NCI-H82 (cell line): ENCODE measurements at regions not wholly inside any gene's neighbourhood (a gene's known extent, or its start where the extent isn't known, plus 50 kb on each side); places are given as distances from the start of the nearest gene placed in this dataset.

Experiments
- DNase-seq: peaks from one replicate; lab custom pipeline; 2025; lab: John Stamatoyannopoulos, UW

DNA sequence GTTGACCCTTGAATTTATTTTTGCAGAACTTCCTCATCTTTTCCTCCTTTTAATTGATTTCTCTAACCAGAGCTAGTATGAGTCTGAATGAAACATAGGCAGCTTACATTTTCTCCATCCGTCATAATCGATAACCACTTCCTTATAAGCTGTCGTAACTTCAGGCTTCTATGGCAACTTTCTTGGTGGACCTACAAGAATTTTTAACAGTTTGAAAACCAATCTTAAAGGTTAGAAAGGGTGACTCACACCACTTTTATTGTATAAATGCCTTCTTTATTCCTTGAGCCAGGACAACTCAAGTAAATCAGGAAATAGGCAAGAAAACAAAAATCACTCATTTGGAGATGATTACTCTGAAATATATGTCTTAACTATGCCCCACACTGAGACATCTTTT, 105.7 kb upstream of the KL start:
- no peak for DNase-seq

DNA sequence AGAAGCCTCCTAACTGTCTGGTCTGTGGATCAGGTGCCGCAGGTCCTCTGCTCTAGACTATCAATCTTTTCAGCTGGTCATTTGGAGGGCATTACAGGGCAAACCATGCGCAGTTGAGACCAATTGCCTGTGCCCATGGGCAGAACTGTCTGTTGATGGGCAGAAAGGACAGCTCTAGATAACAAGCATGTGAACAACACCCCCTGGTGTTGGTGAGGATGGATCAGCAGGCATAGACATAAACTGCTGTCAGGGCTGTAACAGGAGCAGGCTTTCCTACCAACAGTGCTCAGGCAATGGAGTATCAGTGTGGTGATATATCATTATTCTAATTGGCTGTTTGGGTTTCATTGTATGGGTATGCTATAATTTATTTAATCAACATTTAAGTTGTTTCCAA, 104.7 kb upstream of the KL start:
- peak; percentile 76 for DNase-seq

DNA sequence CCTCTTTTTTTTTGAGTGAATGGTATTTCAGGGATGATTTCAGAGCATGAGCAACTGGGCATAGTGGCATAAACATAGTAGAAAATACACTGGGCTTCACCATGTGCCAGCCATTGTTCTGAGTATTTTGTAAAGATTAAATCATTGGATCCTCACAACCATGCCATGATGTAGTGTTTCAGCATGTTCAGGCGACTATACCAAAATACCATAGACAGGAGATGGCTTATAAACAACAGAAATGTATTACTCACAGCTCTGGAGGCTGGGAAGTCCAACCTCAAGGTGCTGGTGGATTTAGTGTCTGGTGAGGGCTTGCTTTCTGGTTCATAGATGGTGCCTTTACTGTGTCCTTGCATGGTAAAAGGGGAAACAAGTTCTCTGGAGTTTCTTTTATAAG, 101.5 kb upstream of the KL start:
- DNase-seq = no peak

DNA sequence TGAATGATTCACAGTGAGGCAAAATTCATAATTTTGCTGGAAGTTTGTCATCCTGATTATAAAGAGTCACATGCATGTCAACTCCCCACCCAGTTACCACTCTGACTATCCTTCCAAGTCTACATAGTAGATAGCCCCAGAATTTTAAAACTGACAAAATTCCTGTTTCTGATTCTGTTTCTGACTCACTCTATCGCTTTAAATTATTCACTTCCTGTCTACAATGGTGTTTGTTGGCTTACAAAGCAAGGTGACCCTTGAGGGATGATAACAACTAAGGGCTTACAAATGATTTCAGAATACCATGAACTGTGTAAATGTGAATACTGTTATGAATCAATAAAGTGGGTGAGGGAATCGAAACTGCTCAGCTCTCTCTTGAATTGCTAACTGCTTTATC, 98.7 kb upstream of the KL start:
- DNase-seq = no peak

DNA sequence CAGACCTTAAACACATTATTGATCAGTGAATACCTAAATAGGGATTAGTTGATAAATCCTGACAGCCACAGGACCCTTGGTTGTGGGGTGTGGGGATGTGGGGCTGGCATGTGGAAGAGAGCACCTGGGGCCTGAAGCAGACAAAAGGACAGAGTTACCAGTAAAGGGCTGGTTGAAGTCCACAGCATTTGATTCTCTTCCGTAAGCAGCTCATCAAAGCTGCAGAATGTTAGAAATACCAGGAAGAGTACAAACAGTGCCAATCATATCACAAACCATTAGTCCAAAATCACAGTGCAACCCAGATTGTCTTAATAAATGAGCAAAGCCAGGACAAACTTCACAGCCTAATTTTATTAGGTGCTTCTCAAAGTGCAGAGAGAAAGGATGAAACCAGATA, 92.5 kb upstream of the KL start:
- DNase-seq = no peak

DNA sequence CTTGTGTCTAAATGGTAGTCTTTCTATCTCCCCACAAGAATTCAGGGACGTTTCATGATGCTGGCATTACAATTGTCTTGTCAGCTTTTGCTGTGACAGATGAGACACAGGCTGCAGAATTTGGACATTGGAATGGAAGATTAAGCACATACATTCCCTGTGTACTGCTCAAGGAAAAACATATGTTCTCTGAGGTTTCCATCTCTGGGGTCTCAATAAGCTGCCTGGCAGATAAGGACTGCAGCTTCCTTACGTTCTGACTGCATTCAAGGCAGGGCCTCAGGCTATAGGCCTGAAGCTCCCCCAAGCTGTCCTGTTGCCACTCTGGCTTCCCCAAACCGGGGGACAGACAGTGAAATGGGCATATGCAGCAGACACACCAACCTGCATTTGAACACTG, 91.3 kb upstream of the KL start:
- no peak for DNase-seq

DNA sequence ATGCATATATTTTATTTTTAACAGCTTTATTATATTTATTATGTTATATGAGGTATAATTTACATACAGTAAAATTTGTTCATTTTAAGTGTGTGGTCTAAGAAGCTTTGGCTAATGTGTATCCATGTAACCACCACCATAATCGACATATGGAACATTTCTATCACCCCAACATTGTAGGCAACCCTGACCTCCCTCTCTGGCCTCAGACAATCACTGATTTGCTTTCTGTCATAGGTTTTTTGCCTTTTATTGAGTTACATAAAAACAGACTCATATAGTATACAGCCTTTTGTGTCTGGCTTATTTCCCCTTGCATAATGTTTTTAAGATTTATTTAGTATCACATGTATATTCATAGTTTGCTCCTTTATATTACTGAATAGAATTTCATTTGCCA, 90.7 kb upstream of the KL start:
- no peak for DNase-seq

DNA sequence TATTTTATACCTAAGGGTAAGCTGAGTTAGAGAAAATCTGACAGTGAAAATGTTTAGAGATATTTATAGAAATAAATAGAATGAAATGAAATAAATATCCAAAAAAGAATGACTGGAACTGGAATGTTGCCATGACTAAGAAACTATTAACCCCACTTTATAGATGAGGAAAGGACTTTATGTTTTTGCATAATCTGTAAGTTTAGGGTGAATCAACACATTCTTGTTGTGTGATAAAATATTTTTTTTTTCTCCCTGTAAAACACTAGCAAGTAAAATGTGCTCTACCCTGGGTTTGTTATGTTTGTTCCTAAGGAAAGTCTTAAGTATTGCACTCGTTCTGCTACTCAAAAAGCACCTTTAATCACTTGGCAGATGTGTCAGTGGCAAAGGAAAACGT, 83.8 kb upstream of the KL start:
- DNase-seq = no peak

DNA sequence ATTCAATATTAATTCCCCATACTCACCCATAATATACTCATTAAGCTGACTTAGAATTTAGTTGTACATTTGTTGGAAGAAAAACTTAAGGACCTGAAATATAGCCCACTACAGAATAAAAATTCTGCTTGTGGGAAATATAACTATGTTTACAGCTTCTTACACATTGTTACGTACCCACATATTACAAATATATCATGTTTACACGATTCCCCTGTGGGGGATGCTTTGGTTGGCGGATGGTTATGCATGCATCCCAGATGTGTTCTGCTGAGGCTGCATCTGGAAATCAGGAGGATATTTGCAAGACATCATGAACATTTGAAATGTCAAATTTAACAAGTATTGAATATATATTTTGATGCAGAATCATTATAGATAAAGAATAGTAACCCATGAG, 79.5 kb upstream of the KL start:
- no peak for DNase-seq

DNA sequence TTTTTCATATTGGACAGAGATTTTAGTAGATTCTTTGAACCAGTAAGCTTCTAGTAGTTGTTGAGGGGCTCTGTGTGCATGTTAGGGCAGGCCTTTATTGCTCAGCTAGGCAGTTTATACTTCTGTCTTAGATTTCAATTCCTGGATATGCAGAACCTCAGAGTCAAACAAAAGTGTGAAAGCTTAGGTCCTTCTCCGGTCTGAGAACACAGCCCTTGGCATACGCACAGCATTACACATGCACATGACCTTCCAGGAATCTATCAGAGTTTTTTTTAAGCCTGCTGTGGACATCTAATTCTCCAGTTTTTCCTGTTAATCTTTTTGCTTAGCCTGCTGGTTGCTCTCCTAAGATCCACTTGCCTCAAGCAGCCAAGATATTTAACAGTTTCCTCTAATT, 77.9 kb upstream of the KL start:
- no peak for DNase-seq

DNA sequence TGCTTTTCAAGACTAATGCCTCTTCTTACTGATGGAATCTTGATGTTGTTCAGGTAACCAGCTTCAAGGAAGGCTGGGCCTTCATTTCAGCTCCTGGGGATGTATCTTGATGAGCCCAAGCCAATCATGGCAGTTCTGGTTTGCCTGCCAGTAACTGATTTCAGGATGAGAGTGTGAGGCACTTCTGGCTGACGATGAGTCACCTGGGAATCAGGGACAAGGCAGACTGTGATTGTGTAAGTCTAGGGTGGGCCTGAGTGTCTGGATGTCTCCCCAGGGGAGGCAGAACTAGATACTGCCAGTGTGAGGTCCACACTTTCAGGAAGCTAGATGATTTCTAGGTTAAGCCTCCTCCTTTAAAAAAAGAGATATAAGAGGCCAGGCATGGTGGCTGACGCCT, 77.3 kb upstream of the KL start:
- DNase-seq = no peak

DNA sequence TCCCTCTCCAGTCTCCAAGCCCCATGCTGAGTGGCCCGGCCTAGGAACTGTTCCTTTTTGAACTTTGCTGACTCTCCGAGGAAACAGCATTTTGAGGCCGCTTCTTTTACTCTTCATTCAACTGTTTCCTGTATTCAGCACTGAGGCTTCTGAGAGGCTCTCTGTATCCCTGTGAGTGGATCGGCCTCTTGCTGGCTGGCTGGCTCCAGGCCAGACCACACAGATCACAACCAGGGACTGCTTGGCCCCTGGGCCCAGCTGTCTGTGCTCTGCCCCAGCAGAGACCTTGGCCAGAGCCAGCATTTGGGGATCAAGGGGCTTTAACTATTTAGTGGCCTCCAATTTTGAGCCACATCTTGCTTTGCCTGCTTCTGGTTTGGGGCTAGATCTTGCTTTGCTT, 75.6 kb upstream of the KL start:
- DNase-seq = peak; percentile 55

DNA sequence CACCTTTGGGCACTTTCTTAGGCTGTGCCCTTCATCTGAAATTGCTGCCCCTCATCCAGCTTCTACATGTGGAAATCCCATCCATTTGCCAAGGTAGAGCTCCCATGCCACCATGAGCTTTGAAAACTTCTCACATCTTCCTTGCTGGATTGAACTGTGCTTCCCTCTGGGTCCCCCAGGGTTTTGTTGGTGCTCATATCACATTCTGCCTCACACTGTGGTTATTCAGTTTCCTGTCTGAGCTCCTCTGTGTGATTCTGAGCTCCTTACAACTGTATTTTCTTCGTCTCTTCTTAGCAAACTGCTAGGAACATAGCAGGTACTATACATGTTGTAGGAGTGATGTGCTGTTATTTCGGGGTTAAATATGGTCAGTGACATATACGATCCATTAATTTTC, 74.9 kb upstream of the KL start:
- DNase-seq = no peak

DNA sequence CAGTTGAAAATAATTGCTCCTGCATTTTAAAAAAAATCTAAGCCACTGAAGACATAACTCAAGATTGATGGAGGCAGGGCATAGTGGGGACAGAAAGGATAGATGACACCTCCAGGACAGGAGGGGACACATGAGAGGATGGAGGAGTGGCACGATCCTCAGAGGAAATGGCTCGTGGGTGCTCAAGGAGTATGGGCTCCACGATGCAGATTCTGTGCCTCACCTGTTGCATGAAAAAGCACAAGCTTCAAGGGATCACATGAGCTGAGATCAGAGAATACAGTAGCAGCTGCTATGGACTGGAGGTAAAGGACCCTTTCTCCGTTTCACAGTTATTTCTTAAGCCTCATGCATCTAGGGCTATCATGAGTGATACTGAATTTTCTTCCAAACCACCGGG, 69.7 kb upstream of the KL start:
- DNase-seq = no peak

DNA sequence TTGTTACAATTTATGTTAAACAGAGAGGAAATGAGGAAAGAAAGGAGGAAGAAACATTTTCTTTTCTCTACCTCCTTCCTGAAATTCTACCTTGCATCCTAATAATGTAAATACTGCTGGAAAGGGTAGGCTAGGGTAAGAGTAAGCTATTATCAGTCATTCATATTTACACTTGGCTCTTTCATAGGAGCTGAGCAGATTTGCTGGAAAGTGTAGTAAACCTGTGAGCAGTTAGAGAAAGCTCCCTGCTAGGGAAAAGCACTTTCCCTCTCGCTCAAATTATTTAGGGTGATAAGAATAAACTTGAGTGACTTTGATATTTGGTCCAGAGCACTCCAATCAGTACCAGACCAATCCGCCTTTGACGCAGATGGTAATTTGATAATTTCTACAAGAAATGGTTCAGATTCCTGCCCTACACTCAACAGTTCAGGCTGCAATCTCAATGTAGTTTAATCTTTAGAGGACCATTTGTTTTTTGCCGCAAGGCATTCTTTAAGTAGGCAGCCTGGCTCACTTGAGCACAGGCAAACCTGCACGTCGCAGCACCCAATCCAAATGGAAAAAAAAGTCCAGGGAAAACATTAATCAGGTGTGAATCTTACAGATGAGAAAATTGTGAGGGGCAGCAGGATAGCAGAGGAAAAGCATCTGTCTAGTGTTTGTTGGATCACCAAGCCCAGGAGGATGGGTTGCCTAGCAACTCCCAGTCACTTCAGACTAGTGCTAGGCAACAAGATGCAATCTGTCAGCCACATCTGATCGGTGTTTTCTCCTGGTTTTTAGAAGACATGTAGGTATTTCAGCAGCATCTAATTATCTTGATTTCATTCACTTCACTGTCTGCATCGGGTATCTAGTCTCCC, 68.6 kb upstream of the KL start:
- DNase-seq = peak; percentile 82

DNA sequence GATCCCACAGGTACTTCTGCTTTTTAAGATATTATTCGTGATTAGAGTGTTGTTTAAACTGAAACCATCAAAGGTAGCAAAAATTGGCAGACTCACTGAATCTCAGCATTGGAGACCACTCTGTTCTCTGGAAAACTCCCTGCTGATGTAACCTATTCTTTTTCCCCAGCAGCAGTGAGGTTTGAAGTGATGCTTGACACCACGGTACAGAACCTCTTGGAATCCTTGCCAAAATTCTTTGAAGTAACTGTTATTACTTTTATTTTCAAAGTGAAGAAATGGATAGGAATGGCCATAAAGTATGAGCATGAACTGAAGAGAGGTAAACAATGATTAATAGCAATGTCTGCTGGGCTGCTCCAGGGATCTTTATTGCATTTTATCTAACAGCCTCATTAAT, 66.4 kb upstream of the KL start:
- DNase-seq = no peak

DNA sequence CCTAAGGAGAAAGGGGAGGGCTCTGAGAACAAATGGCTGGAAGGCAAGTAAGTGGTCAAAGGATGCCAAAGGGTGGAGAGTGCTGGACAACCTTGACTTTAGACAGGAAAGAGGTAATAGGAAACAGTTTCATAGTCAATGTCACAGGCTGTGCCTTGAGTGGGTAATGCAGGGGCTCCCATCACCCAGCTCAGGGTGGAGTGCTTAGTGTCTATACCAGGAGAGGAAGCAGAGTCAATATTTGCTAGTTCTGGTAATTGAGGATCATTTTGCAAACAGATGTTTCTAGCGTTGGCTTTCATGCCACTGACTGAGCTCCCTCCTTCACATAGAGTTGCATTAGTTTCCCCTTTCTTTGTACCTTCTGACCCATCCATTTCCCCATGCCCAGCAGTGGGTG, 64.6 kb upstream of the KL start:
- DNase-seq = no peak

DNA sequence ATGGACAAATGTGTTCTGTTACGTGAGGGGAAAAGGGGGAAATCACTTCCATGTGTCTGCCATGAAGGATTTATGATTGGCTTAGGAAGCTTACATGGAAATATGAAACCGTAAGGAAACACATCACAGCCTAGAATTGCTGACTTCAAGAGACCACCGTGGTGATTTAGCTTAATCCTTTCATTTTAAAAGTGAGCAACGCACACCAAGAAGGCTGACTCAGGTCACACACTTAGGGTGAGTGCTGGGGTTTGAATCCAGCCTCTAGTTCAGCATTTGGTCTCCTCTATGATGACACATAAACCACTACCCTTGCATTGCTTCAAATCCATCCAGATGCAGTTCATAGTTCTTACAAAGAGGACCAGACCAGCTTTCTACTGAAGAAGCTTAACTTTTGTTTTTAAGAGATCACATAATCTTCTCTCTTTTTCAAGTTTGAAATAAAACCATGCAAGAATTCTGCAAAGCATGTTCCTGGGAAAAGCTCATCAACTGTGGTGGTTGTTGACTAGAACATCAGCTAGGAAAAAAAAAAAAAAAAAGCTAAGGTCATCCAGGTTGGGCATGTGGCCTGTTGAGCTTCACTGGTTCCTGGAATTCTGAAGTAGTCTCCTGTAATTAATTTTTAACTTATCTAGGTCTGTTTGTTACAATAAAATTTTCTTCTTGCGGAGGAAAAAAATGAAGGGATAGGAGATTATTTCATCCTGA, 60.2 kb upstream of the KL start:
- peak; percentile 34 for DNase-seq

DNA sequence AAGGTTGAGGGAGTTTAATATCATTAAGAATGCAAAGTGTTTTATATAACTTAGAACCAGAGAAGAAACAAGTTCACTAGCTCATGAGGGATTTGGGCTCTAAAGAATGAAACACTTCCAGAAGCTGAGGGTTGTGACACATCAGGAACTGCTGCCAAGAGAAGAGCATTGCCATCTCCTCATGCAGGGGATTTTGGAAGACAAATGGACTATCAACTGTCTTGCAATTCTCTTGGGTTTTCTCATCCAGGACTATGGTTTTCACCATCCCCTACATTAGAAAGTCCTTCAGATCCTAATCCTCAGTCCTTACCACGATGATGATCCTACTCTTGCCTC, 59.7 kb upstream of the KL start:
- DNase-seq = no peak

DNA sequence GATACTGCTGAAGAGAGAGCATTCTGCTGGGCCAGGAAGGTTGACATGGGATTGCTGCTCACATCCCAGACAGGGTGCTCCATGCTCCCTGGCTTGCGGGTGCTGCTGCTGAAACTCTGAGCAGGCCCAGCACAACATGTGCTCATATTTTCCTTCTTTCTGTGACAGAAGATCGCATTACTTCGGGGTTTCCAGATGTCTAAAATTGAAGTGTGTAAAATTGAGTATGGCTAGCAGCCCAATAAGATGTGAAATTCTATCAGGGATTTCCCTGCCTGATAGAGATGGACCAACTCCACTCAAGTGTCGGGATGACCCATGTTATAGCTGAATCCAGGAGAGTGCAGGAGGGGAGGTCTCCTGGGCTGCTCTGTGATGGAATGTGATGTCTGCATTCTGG, 55.6 kb upstream of the KL start:
- no peak for DNase-seq

DNA sequence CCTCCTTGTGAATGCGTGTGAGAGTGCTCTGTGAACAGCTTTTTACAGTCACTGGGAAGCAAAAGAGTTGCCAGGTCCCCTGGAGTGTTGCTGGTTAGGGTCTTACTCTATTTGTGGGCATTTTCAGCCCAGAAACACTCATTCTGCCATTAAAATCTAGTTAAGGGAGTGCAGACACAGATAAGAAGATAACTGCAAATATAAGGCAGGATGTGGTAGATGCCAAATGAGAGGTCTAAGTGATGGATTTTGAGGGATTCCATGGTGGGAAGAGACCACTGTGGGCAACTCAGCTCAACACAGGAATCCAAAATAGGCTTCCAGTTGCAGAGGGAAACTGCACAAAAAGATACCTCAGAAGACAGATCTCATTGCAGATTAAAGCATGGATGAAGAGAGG, 54.5 kb upstream of the KL start:
- DNase-seq = no peak

DNA sequence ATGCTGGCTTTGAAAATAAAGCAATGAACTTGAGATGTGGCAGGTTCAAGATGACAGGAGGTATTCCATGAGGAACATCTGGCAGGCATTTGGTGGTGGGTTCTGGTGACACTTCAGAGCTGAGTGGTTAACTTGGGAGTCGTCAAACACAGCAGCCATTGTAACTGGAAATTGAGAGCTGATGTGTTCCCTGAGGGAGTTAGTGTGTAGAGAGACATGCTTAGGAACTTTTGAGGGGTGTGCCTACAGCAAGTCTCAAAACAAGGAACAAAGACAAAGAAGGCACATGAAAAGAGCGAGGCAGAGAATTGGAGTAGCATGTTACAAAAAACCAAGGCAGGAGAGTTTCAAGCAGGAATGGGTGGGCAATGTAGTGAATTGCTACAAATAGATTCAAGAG, 53.9 kb upstream of the KL start:
- DNase-seq = no peak

DNA sequence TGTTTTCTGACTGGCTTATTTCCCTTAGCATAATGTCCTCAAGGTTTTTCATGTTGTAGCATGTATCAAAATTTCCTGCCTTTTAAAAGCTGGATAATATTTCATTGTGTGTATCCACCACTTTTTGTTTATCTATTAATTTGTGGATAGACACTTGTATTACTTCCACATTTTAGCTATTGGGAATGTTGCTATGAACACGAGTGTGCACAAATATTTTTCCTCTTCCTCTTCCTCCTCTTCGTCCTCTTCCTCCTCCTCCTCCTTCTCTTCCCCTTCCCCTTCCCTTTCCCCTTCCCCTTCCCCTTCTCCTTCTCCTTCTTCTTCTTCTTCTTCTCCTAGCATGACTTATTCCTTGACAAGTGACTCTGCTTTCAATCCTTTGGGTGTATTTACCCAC, 51.2 kb upstream of the KL start:
- no peak for DNase-seq
